ENCODE measurements at regions not wholly inside any gene's neighbourhood (a gene's known extent, or its start where the extent isn't known, plus 50 kb on each side); places are given as distances from the start of the nearest gene placed in this dataset.
"Not testable (repeated sequence)": the region's sequence is repeated elsewhere in the genome, so short reads cannot be mapped to it uniquely, and the experiment has no call there.

GRCh38 chr9:87422999-87423398, 74.7 kb upstream of the DAPK1 start:
- H3K27me3 ChIP-seq, result no peaks in the 10 kb centered on the region
- intact Hi-C loops (cut with DNase I), result no loop called here
- TF ChIP-seq, protein P1, sequence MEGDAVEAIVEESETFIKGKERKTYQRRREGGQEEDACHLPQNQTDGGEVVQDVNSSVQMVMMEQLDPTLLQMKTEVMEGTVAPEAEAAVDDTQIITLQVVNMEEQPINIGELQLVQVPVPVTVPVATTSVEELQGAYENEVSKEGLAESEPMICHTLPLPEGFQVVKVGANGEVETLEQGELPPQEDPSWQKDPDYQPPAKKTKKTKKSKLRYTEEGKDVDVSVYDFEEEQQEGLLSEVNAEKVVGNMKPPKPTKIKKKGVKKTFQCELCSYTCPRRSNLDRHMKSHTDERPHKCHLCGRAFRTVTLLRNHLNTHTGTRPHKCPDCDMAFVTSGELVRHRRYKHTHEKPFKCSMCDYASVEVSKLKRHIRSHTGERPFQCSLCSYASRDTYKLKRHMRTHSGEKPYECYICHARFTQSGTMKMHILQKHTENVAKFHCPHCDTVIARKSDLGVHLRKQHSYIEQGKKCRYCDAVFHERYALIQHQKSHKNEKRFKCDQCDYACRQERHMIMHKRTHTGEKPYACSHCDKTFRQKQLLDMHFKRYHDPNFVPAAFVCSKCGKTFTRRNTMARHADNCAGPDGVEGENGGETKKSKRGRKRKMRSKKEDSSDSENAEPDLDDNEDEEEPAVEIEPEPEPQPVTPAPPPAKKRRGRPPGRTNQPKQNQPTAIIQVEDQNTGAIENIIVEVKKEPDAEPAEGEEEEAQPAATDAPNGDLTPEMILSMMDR (IDR thresholded peaks at IDR 0.05), result no peak
- H3K4me1 ChIP-seq, result peaks cover 6 to 13% (median 10%) of the 10 kb centered on the region in 3 donors
- H3K4me3 ChIP-seq, result no peak overlapping the region
- no peaks in the 10 kb centered on the region for H3K36me3 ChIP-seq
- FAIRE-seq (no peak), DNase-seq (no peak), ATAC-seq (peak; percentile 44 to 67 (median 57))
- H3K9me3 ChIP-seq, result no peaks in the 10 kb centered on the region
- peak overlapping the region in 2 of 4 donors; percentile 45 to 61 for H3K27ac ChIP-seq
- 79 to 86% methylated on average over 1 of the region's 1 CpG for WGBS, 2 donors

DNA sequence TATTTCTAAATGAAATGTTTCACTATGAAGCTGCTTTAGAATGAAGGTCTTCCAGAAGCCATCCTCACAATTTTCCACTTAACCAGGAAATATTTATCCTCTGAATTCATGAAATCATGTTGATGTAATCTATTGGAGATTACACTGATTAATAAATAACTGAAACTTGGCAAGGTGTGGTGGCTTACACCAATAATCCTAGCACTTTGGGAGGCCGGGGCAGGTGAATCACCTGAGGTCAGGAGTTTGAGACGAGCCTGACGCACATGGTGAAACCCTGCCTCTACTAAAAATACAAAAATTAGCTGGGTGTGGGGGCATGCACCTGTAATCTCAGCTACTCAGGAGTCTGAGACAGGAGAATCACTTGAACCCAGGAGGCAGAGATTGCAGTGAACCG, 73.8 kb upstream of the DAPK1 start:
- H3K36me3 ChIP-seq; H3K27me3 ChIP-seq; intact Hi-C loops (cut with DNase I); H3K9me3 ChIP-seq; FAIRE-seq; H3K4me3 ChIP-seq: not testable (repeated sequence)
- peaks cover 15 to 21% (median 17%) of the 10 kb centered on the region in 3 donors for H3K4me1 ChIP-seq
- 45 to 54% methylated on average over 4 of the region's 4 CpGs for WGBS, 2 donors
- ATAC-seq (peak in 3 of 4 donors; percentile 57 to 73 (median 64)), DNase-seq (peak in 2 of 6 donors; percentile 28 to 32)
- peak overlapping the region in 2 of 4 donors; percentile 72 to 73 for H3K27ac ChIP-seq

DNA sequence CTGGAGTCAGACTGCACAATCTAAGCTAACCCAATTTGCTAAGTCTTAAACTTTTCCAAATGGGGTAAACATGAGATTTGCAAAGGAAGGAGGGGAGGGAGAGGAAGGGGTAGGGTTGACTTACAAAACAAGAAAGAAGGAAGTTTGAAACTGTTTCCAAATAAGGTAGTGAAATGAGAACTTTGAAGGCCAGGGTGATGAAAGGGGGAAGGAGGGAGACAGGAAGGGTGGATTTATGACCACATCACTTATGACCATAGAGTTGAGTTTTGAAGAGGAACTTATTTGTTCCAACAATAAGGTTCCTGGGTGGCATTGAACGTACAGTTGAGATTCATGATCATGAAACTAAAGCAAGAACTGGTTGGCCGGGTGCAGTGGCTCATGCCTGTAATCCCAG, 72.5 kb upstream of the DAPK1 start:
- ATAC-seq (no peak), FAIRE-seq (no peak), DNase-seq (no peak)
- peaks cover 19 to 29% (median 21%) of the 10 kb centered on the region in 3 donors for H3K4me1 ChIP-seq
- no peak overlapping the region for H3K4me3 ChIP-seq
- no peaks in the 10 kb centered on the region for H3K36me3 ChIP-seq
- no peaks in the 10 kb centered on the region for H3K27me3 ChIP-seq
- intact Hi-C loops (cut with DNase I), result no loop called here
- no peak overlapping the region for H3K27ac ChIP-seq
- WGBS, 2 donors, result 90 to 92% methylated on average over 2 of the region's 2 CpGs
- H3K9me3 ChIP-seq, result no peaks in the 10 kb centered on the region
- TF ChIP-seq, protein P1 (IDR thresholded peaks at IDR 0.05), result no peak

- intact Hi-C loops (cut with DNase I), result no loop called here
- peak overlapping the region in 2 of 4 donors; percentile 20 to 31 for H3K27ac ChIP-seq
- FAIRE-seq, result no peak
- H3K4me3 ChIP-seq, result no peak overlapping the region
- no peak for DNase-seq
- H3K36me3 ChIP-seq, result no peaks in the 10 kb centered on the region
- H3K9me3 ChIP-seq, result no peaks in the 10 kb centered on the region
- H3K27me3 ChIP-seq, result no peaks in the 10 kb centered on the region
- TF ChIP-seq, protein P1 (IDR thresholded peaks at IDR 0.05), result no peak
- ATAC-seq, result peak; percentile 19 to 48 (median 44)
- peaks cover 19 to 29% (median 21%) of the 10 kb centered on the region in 3 donors for H3K4me1 ChIP-seq
- WGBS, 2 donors, result 69 to 70% methylated on average over 5 of the region's 5 CpGs
Observed at GRCh38 chr9:87427851-87428506, 69.7 kb upstream of the DAPK1 start.

GRCh38 chr9:87428659-87429058, 69.0 kb upstream of the DAPK1 start:
- TF ChIP-seq, protein P1 (IDR thresholded peaks at IDR 0.05), result no peak
- Histone ChIP-seq H3K27ac (peak overlapping the region in 2 of 4 donors; percentile 11 to 13), H3K36me3 (no peaks in the 10 kb centered on the region), H3K27me3 (no peaks in the 10 kb centered on the region), H3K9me3 (no peaks in the 10 kb centered on the region), H3K4me3 (no peak overlapping the region), H3K4me1 (peaks cover 19 to 29% (median 21%) of the 10 kb centered on the region in 3 donors)
- ATAC-seq, result peak; percentile 77 to 90 (median 90)
- WGBS, 2 donors, result 11 to 14% methylated on average over 3 of the region's 3 CpGs
- intact Hi-C loops (cut with DNase I), result no loop called here
- FAIRE-seq, result no peak
- DNase-seq, result peak in 4 of 6 donors; percentile 29 to 63 (median 52)

Measured in pancreas (tissue), 10 donors.